T-cell (primary cell): ENCODE measurements at regions not wholly inside any gene's neighbourhood (a gene's known extent, or its start where the extent isn't known, plus 50 kb on each side); places are given as distances from the start of the nearest gene placed in this dataset.
"Not testable (repeated sequence)": the region's sequence is repeated elsewhere in the genome, so short reads cannot be mapped to it uniquely, and the experiment has no call there.

ENCODE experiments used
- ATAC-seq, 4 experiments: fragments of 200-7000 bp in 3 of 4; fragments of 150-1000 bp in 1 of 4; cut with Tn5 transposase; replicated peaks in 1 of 4; 1 replicate in 3 of 4; 2 replicates in 1 of 4; pipeline ENCODE4 v1.10.0; 2021; ENCODE audit warnings: moderate library complexity in 3 of 4, mild to moderate bottlenecking in 2 of 4, moderate number of reproducible peaks in 1 of 4
- CTCF ChIA-PET, 2 donors: fragments of 300-600 bp; sonication (Branson Sonifier 250); formaldehyde crosslinking; loops; one replicate each; lab custom pipeline; 2022; ENCODE audit warnings: antibody characterized with exemption in 2 of 2; lab: Charles Lee
- POLR2A ChIA-PET, 2 donors: fragments of 300-600 bp; sonication (Branson Sonifier 250); formaldehyde crosslinking; loops; one replicate each; lab custom pipeline; 2022; ENCODE audit warnings: antibody characterized with exemption in 2 of 2; lab: Charles Lee
- DNase-seq, 35 experiments: peaks; one replicate each; pipeline versions ENCODE4 v3.0.0 to v3.0.0-alpha.2; 2013 to 2023
- H3K27ac ChIP-seq: one replicate; pipeline ENCODE4 v1.5.1; 2013; ENCODE audit warnings: low read length
- H3K27me3 ChIP-seq, 2 experiments: replicated peaks in 1 of 2; 1 replicate in 1 of 2; 2 replicates in 1 of 2; pipeline versions ENCODE4 v1.6.1 to v1.7.0; 2013; ENCODE audit warnings: low read length in 1 of 2, mixed read lengths in 1 of 2; ENCODE audit not compliant: control insufficient read depth in 2 of 2, insufficient read depth in 2 of 2; ENCODE audit errors: extremely low read depth in 1 of 2
- H3K36me3 ChIP-seq, 2 donors: 1 replicate in 1 of 2; 2 replicates in 1 of 2; pipeline versions ENCODE4 v1.6.1 to v1.7.0; 2013; ENCODE audit warnings: low read length in 1 of 2; ENCODE audit not compliant: control insufficient read depth in 2 of 2, insufficient read depth in 1 of 2; ENCODE audit errors: extremely low read depth in 1 of 2
- H3K4me1 ChIP-seq, 2 experiments: 1 replicate in 1 of 2; 2 replicates in 1 of 2; pipeline versions ENCODE4 v1.6.1 to v1.7.0; 2013; ENCODE audit warnings: low read length in 2 of 2, mixed read lengths in 1 of 2; ENCODE audit not compliant: insufficient read depth in 2 of 2, control insufficient read depth in 1 of 2; ENCODE audit errors: extremely low read depth in 1 of 2
- H3K4me3 ChIP-seq, 2 donors: 1 replicate in 1 of 2; 2 replicates in 1 of 2; pipeline versions ENCODE4 v1.5.1 to v1.7.0; 2013; ENCODE audit warnings: mild to moderate bottlenecking in 2 of 2, low read length in 1 of 2, moderate library complexity in 1 of 2; ENCODE audit not compliant: control insufficient read depth in 1 of 2; ENCODE audit errors: extremely low read depth in 1 of 2
- H3K9me3 ChIP-seq: 2 replicates; pipeline ENCODE4 v1.7.0; 2013
- H3K27ac Mint-ChIP-seq, 2 donors: one replicate each; pipeline ENCODE4 v1.8.0; 2020 to 2021; ENCODE audit warnings: mild to moderate bottlenecking in 2 of 2, mixed read lengths in 2 of 2
- H3K27me3 Mint-ChIP-seq, 2 donors: one replicate each; pipeline ENCODE4 v1.8.0; 2021 to 2022; ENCODE audit warnings: mixed read lengths in 2 of 2
- H3K36me3 Mint-ChIP-seq: one replicate; pipeline ENCODE4 v1.8.0; 2021; ENCODE audit warnings: mixed read lengths
- H3K4me1 Mint-ChIP-seq, 3 donors: one replicate each; pipeline ENCODE4 v1.8.0; 2020 to 2022; ENCODE audit warnings: mixed read lengths in 3 of 3, mild to moderate bottlenecking in 1 of 3
- H3K4me3 Mint-ChIP-seq, 3 donors: one replicate each; pipeline ENCODE4 v1.8.0; 2020 to 2022; ENCODE audit warnings: mild to moderate bottlenecking in 3 of 3, mixed read lengths in 3 of 3, moderate library complexity in 3 of 3
- H3K9me3 Mint-ChIP-seq, 3 donors: one replicate each; pipeline ENCODE4 v1.8.0; 2020 to 2022; ENCODE audit warnings: mixed read lengths in 3 of 3
- WGBS: methylation state at CpG from one replicate; pipeline ENCODE4 v1.1.5; 2013; ENCODE audit warnings: missing lambda C conversion rate; ENCODE audit not compliant: insufficient coverage; 5-methylcytosine and 5-hydroxymethylcytosine counted together

GRCh38 chr2:88986721-88987330 is 295.4 kb downstream of the RPIA start:
- DNase-seq, H3K9me3 Mint-ChIP-seq, ATAC-seq, H3K27me3 Mint-ChIP-seq, H3K27me3 ChIP-seq, H3K4me3 Mint-ChIP-seq, H3K27ac ChIP-seq, H3K4me1 Mint-ChIP-seq, CTCF ChIA-PET, H3K9me3 ChIP-seq, H3K36me3 Mint-ChIP-seq, H3K27ac Mint-ChIP-seq, H3K4me3 ChIP-seq, H3K4me1 ChIP-seq, POLR2A ChIA-PET, H3K36me3 ChIP-seq: not testable (repeated sequence)
- no CpG with 5 or more reads among the region's 4 CpGs for WGBS

DNA sequence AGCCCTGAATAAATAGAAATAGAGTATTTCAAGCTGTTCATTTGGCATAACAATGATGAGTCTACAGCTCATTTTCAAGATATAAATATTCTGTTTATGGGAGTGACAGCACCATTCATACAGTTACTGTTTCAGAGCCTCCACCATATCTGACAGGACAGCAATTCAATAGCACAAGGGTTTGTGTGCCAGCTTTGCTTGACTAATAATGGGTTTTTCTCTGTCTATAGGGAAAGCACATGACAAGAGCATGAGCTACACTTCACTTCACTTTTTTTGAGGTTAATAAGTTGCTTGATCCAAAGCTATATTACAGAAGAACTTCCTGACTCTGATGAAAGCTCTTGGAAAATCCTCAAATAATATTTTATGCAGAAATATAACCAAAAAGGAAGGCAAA is 297.1 kb downstream of the RPIA start:
- peaks cover 8 to 12% of the 10 kb centered on the region in 2 donors for H3K27me3 Mint-ChIP-seq
- H3K4me3 ChIP-seq, POLR2A ChIA-PET, DNase-seq, H3K9me3 ChIP-seq, CTCF ChIA-PET, H3K4me3 Mint-ChIP-seq, H3K36me3 Mint-ChIP-seq, H3K4me1 Mint-ChIP-seq, H3K4me1 ChIP-seq, ATAC-seq, H3K27ac Mint-ChIP-seq, H3K9me3 Mint-ChIP-seq, H3K27me3 ChIP-seq, H3K27ac ChIP-seq, H3K36me3 ChIP-seq: not testable (repeated sequence)

- H3K4me3 ChIP-seq, H3K36me3 Mint-ChIP-seq, DNase-seq, H3K27ac ChIP-seq, CTCF ChIA-PET, H3K27ac Mint-ChIP-seq, ATAC-seq, H3K4me1 Mint-ChIP-seq, POLR2A ChIA-PET, H3K4me3 Mint-ChIP-seq, H3K9me3 ChIP-seq, H3K36me3 ChIP-seq, H3K9me3 Mint-ChIP-seq, H3K27me3 ChIP-seq, H3K4me1 ChIP-seq: not testable (repeated sequence)
- H3K27me3 Mint-ChIP-seq = peaks cover 9 to 13% of the 10 kb centered on the region in 2 donors
- WGBS = no CpG with 5 or more reads among the region's 3 CpGs
Observed at GRCh38 chr2:88992819-88993218, 301.3 kb downstream of the RPIA start.

- H3K4me3 Mint-ChIP-seq, H3K27ac ChIP-seq, H3K9me3 Mint-ChIP-seq, H3K36me3 Mint-ChIP-seq, H3K27ac Mint-ChIP-seq, H3K36me3 ChIP-seq, DNase-seq, CTCF ChIA-PET, ATAC-seq, H3K27me3 ChIP-seq, H3K4me3 ChIP-seq, H3K4me1 Mint-ChIP-seq, H3K4me1 ChIP-seq, POLR2A ChIA-PET, H3K9me3 ChIP-seq: not testable (repeated sequence)
- peaks cover 9 to 16% of the 10 kb centered on the region in 2 donors for H3K27me3 Mint-ChIP-seq
- WGBS = no CpG with 5 or more reads among the region's 1 CpG
Observed at GRCh38 chr2:88994856-88995255, 303.4 kb downstream of the RPIA start.

DNA sequence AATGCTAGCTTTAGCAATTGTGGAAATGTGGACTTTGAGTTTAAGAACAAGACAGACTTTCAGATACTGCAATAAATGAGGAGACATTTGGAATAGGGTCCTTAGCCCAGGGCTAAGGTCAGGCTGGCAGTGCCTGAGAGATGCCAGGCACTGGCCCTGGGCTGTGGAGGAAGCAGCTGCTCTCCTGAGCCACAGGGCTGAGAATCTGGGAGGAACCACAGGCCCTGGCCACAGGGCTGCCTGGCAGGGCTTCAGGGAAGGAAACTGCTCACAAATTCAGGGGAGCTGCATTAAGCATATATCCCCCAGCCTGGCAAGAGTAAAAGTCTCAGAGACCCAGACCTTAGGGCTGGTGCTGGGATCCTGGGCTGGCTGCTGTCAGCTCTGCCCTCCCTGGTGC is 305.1 kb downstream of the RPIA start:
- POLR2A ChIA-PET, H3K27ac ChIP-seq, H3K4me3 Mint-ChIP-seq, H3K9me3 Mint-ChIP-seq, ATAC-seq, H3K36me3 ChIP-seq, H3K9me3 ChIP-seq, H3K27ac Mint-ChIP-seq, H3K27me3 ChIP-seq, DNase-seq, H3K36me3 Mint-ChIP-seq, H3K4me1 Mint-ChIP-seq, H3K4me3 ChIP-seq, H3K4me1 ChIP-seq, CTCF ChIA-PET: not testable (repeated sequence)
- H3K27me3 Mint-ChIP-seq = peaks cover 4 to 15% of the 10 kb centered on the region in 2 donors

DNA sequence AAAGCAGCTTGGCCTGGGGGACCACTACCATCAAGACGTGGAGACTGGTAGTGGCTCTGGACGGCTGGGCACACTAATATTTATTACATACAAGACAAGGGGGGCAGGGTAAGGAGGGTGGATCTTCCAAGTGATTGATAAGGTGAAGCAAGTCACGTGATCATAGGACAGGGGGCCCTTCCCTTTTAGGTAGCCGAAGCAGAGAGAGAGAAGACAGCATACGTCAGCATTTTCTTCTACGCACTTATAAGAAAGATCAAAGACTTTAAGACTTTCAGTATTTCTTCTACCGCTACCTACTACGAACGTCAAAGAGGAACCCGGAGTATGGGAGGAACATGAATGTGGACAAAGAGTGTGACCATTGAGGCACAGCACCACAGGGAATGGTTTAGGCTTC is 307.9 kb downstream of the RPIA start:
- Mint-ChIP-seq H3K4me1 (no peaks in the 10 kb centered on the region), H3K27me3 (peaks cover 6 to 8% of the 10 kb centered on the region in 2 donors), H3K27ac (no peak overlapping the region), H3K36me3 (no peaks in the 10 kb centered on the region), H3K4me3 (no peak overlapping the region), H3K9me3 (no peaks in the 10 kb centered on the region)
- Histone ChIP-seq H3K4me3 (no peak overlapping the region), H3K36me3 (no peaks in the 10 kb centered on the region), H3K4me1 (no peaks in the 10 kb centered on the region), H3K27me3 (no peaks in the 10 kb centered on the region), H3K9me3 (no peaks in the 10 kb centered on the region), H3K27ac (no peak overlapping the region)
- DNase-seq (no peak), ATAC-seq (no peak)
- ChIA-PET CTCF (interaction anchor here in 1 of 2 donors (0.6 kb wide), 1 partner anchor 37 kb away, joined by 3 read pairs; no protein-coding TSS in a partner anchor), POLR2A (no interaction called here)
- 81% methylated on average over 3 of the region's 10 CpGs for whole genome bisulfite sequencing

DNA sequence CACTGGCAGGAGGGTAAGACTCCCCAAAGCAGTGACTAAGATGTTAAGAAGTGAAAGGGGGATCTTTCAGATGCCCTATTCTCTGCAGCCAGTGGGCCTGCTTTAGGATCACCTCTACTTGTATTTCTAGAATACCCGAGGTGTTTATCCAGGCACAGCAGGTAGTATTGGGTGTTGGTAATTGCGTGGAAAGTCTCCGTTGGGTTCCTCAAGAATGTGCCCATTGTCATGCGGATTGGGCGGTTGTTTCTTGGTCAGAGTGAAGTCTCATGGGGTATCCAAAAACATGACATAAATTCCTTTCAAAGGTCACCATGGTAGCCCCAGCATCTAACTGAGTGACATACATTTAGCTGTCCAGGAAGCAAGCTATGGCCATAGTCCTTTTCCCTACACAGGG is 308.8 kb downstream of the RPIA start:
- Histone ChIP-seq H3K4me1 (no peaks in the 10 kb centered on the region), H3K9me3 (no peaks in the 10 kb centered on the region), H3K4me3 (no peak overlapping the region), H3K27me3 (no peaks in the 10 kb centered on the region), H3K27ac (no peak overlapping the region), H3K36me3 (no peaks in the 10 kb centered on the region)
- DNase-seq (no peak), ATAC-seq (no peak)
- Mint-ChIP-seq H3K9me3 (no peaks in the 10 kb centered on the region), H3K4me3 (no peak overlapping the region), H3K27me3 (peaks cover 9 to 11% of the 10 kb centered on the region in 2 donors), H3K36me3 (no peaks in the 10 kb centered on the region), H3K4me1 (no peaks in the 10 kb centered on the region), H3K27ac (no peak overlapping the region)
- no CpG with 5 or more reads among the region's 5 CpGs for WGBS
- CTCF ChIA-PET = no interaction called here
- POLR2A ChIA-PET = no interaction called here
